ENCODE measurements at regions not wholly inside any gene's neighbourhood (a gene's known extent, or its start where the extent isn't known, plus 50 kb on each side); places are given as distances from the start of the nearest gene placed in this dataset.

- Histone ChIP-seq H3K36me3 (no peaks in the 10 kb centered on the region), H3K27ac (no peak overlapping the region), H3K4me1 (no peaks in the 10 kb centered on the region), H3K9me3 (no peaks in the 10 kb centered on the region), H3K4me3 (no peak overlapping the region), H3K27me3 (no peaks in the 10 kb centered on the region)
- no peak for TF ChIP-seq POLR2A (IDR thresholded peaks at IDR 0.05)
- TF ChIP-seq CTCF (IDR thresholded peaks at IDR 0.05) = no peak
- DNase-seq = no peak
These were observed 662.0 kb upstream of the CCDC54 start for GRCh38 chr3:106715286-106715685.

GRCh38 chr3:106717178-106717780, 660.0 kb upstream of the CCDC54 start:
- no peak for DNase-seq
- Histone ChIP-seq H3K27ac (no peak overlapping the region), H3K4me1 (no peaks in the 10 kb centered on the region), H3K9me3 (no peaks in the 10 kb centered on the region), H3K4me3 (no peak overlapping the region), H3K27me3 (no peaks in the 10 kb centered on the region), H3K36me3 (no peaks in the 10 kb centered on the region)
- TF ChIP-seq POLR2A (IDR thresholded peaks at IDR 0.05) (no peak), CTCF (IDR thresholded peaks at IDR 0.05) (no peak)

GRCh38 chr3:106719077-106719476, 658.2 kb upstream of the CCDC54 start:
- H3K4me3 ChIP-seq = no peak overlapping the region
- no peaks in the 10 kb centered on the region for H3K27me3 ChIP-seq
- H3K4me1 ChIP-seq = no peaks in the 10 kb centered on the region
- no peaks in the 10 kb centered on the region for H3K36me3 ChIP-seq
- no peaks in the 10 kb centered on the region for H3K9me3 ChIP-seq
- TF ChIP-seq CTCF (IDR thresholded peaks at IDR 0.05) = no peak
- TF ChIP-seq POLR2A (IDR thresholded peaks at IDR 0.05) = no peak
- H3K27ac ChIP-seq = no peak overlapping the region
- DNase-seq = no peak

GRCh38 chr3:106719583-106719982, 657.7 kb upstream of the CCDC54 start:
- no peak overlapping the region for H3K4me3 ChIP-seq
- TF ChIP-seq CTCF (IDR thresholded peaks at IDR 0.05) (no peak), POLR2A (IDR thresholded peaks at IDR 0.05) (no peak)

GRCh38 chr3:106720510-106720909, 656.7 kb upstream of the CCDC54 start:
- Histone ChIP-seq H3K4me1 (no peaks in the 10 kb centered on the region), H3K27ac (no peak overlapping the region), H3K4me3 (no peak overlapping the region), H3K36me3 (no peaks in the 10 kb centered on the region), H3K9me3 (no peaks in the 10 kb centered on the region), H3K27me3 (no peaks in the 10 kb centered on the region)
- no peak for DNase-seq
- no peak for TF ChIP-seq POLR2A (IDR thresholded peaks at IDR 0.05)
- no peak for TF ChIP-seq CTCF (IDR thresholded peaks at IDR 0.05)

More at GRCh38 chr3:106719583-106719982, 657.7 kb upstream of the CCDC54 start:
- Histone ChIP-seq H3K4me1 (no peaks in the 10 kb centered on the region), H3K27me3 (no peaks in the 10 kb centered on the region), H3K27ac (no peak overlapping the region), H3K9me3 (no peaks in the 10 kb centered on the region), H3K36me3 (no peaks in the 10 kb centered on the region)
- DNase-seq = no peak

- no peak for TF ChIP-seq CTCF (IDR thresholded peaks at IDR 0.05)
- TF ChIP-seq POLR2A (IDR thresholded peaks at IDR 0.05) = no peak
- no peak for DNase-seq
- Histone ChIP-seq H3K4me1 (no peaks in the 10 kb centered on the region), H3K4me3 (no peak overlapping the region), H3K27ac (no peak overlapping the region), H3K36me3 (no peaks in the 10 kb centered on the region), H3K9me3 (no peaks in the 10 kb centered on the region), H3K27me3 (no peaks in the 10 kb centered on the region)
These were observed 651.7 kb upstream of the CCDC54 start for GRCh38 chr3:106725566-106725965.

All from Peyer's patch (tissue), 4 donors.